IMR-90 (cell line): ENCODE measurements at regions not wholly inside any gene's neighbourhood (a gene's known extent, or its start where the extent isn't known, plus 50 kb on each side); places are given as distances from the start of the nearest gene placed in this dataset.

Experiments
- ATAC-seq: fragments of 200-7000 bp; cut with Tn5 transposase; 2 replicates; pipeline ENCODE4 v1.9.1; 2020; ENCODE audit warnings: low read depth, mild to moderate bottlenecking, moderate library complexity
- BruUV-seq: library from RNA; stranded (reverse); fragments of 400-500 nt; replicated peaks from 2 replicates; lab custom pipeline; 2021; lab: Mats Ljungman, UMichigan
- CTCF ChIA-PET: fragments of 300-600 bp; formaldehyde crosslinking; extraction: SDS; loops from one replicate; lab custom pipeline; 2021; ENCODE audit warnings: antibody characterized with exemption; lab: Yijun Ruan, JAX
- POLR2A ChIA-PET: fragments of 300-600 bp; sonication (Branson Sonifier 250); formaldehyde crosslinking; loops from one replicate; lab custom pipeline; 2022; ENCODE audit warnings: antibody characterized with exemption; ENCODE audit not compliant: unreplicated experiment; lab: Charles Lee
- DNase-seq: peaks from one replicate; pipeline ENCODE4 v3.0.0; 2013
- H2AFZ ChIP-seq: replicated peaks from 2 replicates; pipeline ENCODE3; 2013; ENCODE audit warnings: low read length, mild to moderate bottlenecking; ENCODE audit not compliant: poor library complexity
- H2AK5ac ChIP-seq: 2 replicates; pipeline ENCODE4 v1.6.1; 2013; ENCODE audit warnings: low read depth, low read length, inconsistent platforms
- H2AK9ac ChIP-seq: replicated peaks from 2 replicates; pipeline ENCODE3; 2013; ENCODE audit warnings: mild to moderate bottlenecking, low read depth, low read length, moderate library complexity; ENCODE audit not compliant: poor library complexity
- H2BK120ac ChIP-seq: 2 replicates; pipeline ENCODE4 v1.6.1; 2013; ENCODE audit warnings: low read depth, low read length, inconsistent platforms
- H2BK15ac ChIP-seq: 3 replicates; pipeline ENCODE4 v1.6.1; 2013; ENCODE audit warnings: low read depth, low read length, inconsistent platforms
- H2BK20ac ChIP-seq: 2 replicates; pipeline ENCODE4 v1.6.1; 2013; ENCODE audit warnings: low read depth, mild to moderate bottlenecking, inconsistent platforms, low read length, moderate library complexity
- H2BK5ac ChIP-seq: 2 replicates; pipeline ENCODE4 v1.6.1; 2013; ENCODE audit warnings: mild to moderate bottlenecking, low read depth, low read length, inconsistent platforms; ENCODE audit not compliant: poor library complexity, severe bottlenecking
- H3K14ac ChIP-seq: replicated peaks from 2 replicates; pipeline ENCODE4 v1.6.1; 2013; ENCODE audit warnings: low read depth, low read length, inconsistent platforms
- H3K18ac ChIP-seq: 2 replicates; pipeline ENCODE4 v1.6.1; 2013; ENCODE audit warnings: low read depth, low read length, control low read depth
- H3K23ac ChIP-seq: 2 replicates; pipeline ENCODE4 v1.6.1; 2013; ENCODE audit warnings: low read depth, low read length, inconsistent platforms
- H3K27ac ChIP-seq: 2 replicates; pipeline ENCODE4 v1.5.1; 2013; ENCODE audit warnings: mild to moderate bottlenecking, control low read depth, low read length; ENCODE audit not compliant: insufficient read depth
- H3K27me3 ChIP-seq: 2 replicates; pipeline ENCODE4 v1.6.1; 2013; ENCODE audit warnings: low read length; ENCODE audit not compliant: control insufficient read depth, insufficient read depth
- H3K36me3 ChIP-seq: 2 replicates; pipeline ENCODE4 v1.6.1; 2013; ENCODE audit warnings: low read length, mixed read lengths; ENCODE audit not compliant: control insufficient read depth, insufficient read depth
- H3K4ac ChIP-seq: 2 replicates; pipeline ENCODE4 v1.6.1; 2013; ENCODE audit warnings: low read depth, low read length, inconsistent platforms
- H3K4me1 ChIP-seq: 2 replicates; pipeline ENCODE4 v1.6.1; 2013; ENCODE audit warnings: low read length, mixed read lengths; ENCODE audit not compliant: control insufficient read depth, insufficient read depth
- H3K4me2 ChIP-seq: 2 replicates; pipeline ENCODE4 v1.6.1; 2013; ENCODE audit warnings: low read depth, mild to moderate bottlenecking, control low read depth, low read length, moderate library complexity
- H3K4me3 ChIP-seq: 2 replicates; pipeline ENCODE4 v1.5.1; 2013; ENCODE audit warnings: low read depth, mild to moderate bottlenecking, control low read depth, low read length, moderate library complexity; ENCODE audit not compliant: insufficient read depth
- H3K56ac ChIP-seq: 2 replicates; pipeline ENCODE4 v1.6.1; 2013; ENCODE audit warnings: low read length, inconsistent platforms; ENCODE audit not compliant: insufficient read depth; ENCODE audit errors: extremely low read depth
- H3K79me1 ChIP-seq, 2 experiments: 2 replicates each; pipeline ENCODE4 v1.6.1; 2013; ENCODE audit warnings: low read length in 2 of 2, inconsistent platforms in 1 of 2, low read depth in 1 of 2
- H3K9ac ChIP-seq: 2 replicates; pipeline ENCODE4 v1.6.1; 2013; ENCODE audit warnings: low read depth, low read length, control low read depth
- H3K9me1 ChIP-seq: 2 replicates; pipeline ENCODE4 v1.6.1; 2013; ENCODE audit warnings: low read length, inconsistent platforms; ENCODE audit not compliant: insufficient read depth
- H3K9me3 ChIP-seq: 2 replicates; pipeline ENCODE4 v1.6.1; 2013; ENCODE audit warnings: low read length; ENCODE audit not compliant: control insufficient read depth, insufficient read depth
- H4K20me1 ChIP-seq: 2 replicates; pipeline ENCODE4 v1.6.1; 2013; ENCODE audit warnings: low read length, inconsistent platforms; ENCODE audit not compliant: insufficient read depth
- H4K5ac ChIP-seq: 2 replicates; pipeline ENCODE4 v1.6.1; 2013; ENCODE audit warnings: mild to moderate bottlenecking, low read depth, low read length, control low read depth
- H4K8ac ChIP-seq, 2 experiments: 2 replicates each; pipeline ENCODE4 v1.6.1; 2013; ENCODE audit warnings: low read depth in 2 of 2, low read length in 2 of 2, control low read depth in 1 of 2, inconsistent platforms in 1 of 2
- H4K91ac ChIP-seq: 2 replicates; pipeline ENCODE4 v1.6.1; 2013; ENCODE audit warnings: low read depth, low read length, inconsistent platforms; ENCODE audit not compliant: insufficient read depth
- BHLHE40 ChIP-seq: fragments of 150-350 bp; IDR thresholded peaks from 2 replicates; pipeline ENCODE4 v1.6.1; 2016; ENCODE audit warnings: mild to moderate bottlenecking, low read depth, low read length
- CEBPB ChIP-seq: IDR thresholded peaks from 2 replicates; pipeline ENCODE4 v1.6.1; 2012; ENCODE audit warnings: low read depth, low read length, improper control_type of control experiment
- CHD1 ChIP-seq: IDR thresholded peaks from 2 replicates; pipeline ENCODE4 v1.6.1; 2012; ENCODE audit warnings: low read depth, low read length, improper control_type of control experiment
- CTCF ChIP-seq: conservative IDR thresholded peaks from 2 replicates; pipeline ENCODE4 v1.5.1; 2012; ENCODE audit warnings: mild to moderate bottlenecking, low read depth, low read length, improper control_type of control experiment
- ELK1 ChIP-seq: fragments of 150-350 bp; IDR thresholded peaks from 2 replicates; pipeline ENCODE4 v1.6.1; 2016; ENCODE audit warnings: low read depth, mild to moderate bottlenecking, low read length, moderate library complexity, borderline replicate concordance
- FOS ChIP-seq: fragments of 150-350 bp; IDR thresholded peaks from 2 replicates; pipeline ENCODE4 v1.6.1; 2016; ENCODE audit warnings: low read depth, low read length
- MAFK ChIP-seq: IDR thresholded peaks from 2 replicates; pipeline ENCODE4 v1.6.1; 2012; ENCODE audit warnings: low read depth, low read length, improper control_type of control experiment
- MAZ ChIP-seq: IDR thresholded peaks from 2 replicates; pipeline ENCODE4 v1.6.1; 2012; ENCODE audit warnings: low read depth, mild to moderate bottlenecking, low read length, improper control_type of control experiment, moderate library complexity, borderline replicate concordance
- MXI1 ChIP-seq: IDR thresholded peaks from 2 replicates; pipeline ENCODE4 v1.6.1; 2012; ENCODE audit warnings: low read depth, mild to moderate bottlenecking, low read length, moderate library complexity, borderline replicate concordance
- NFE2L2 ChIP-seq: fragments of 150-350 bp; IDR thresholded peaks from 2 replicates; pipeline ENCODE4 v1.6.1; 2016; ENCODE audit warnings: low read depth, mild to moderate bottlenecking, low read length
- POLR2A ChIP-seq: IDR thresholded peaks from 2 replicates; pipeline ENCODE4 v1.6.1; 2012; ENCODE audit warnings: mild to moderate bottlenecking, low read depth, low read length
- RAD21 ChIP-seq: IDR thresholded peaks from 2 replicates; pipeline ENCODE4 v1.6.1; 2012; ENCODE audit warnings: low read length, improper control_type of control experiment
- RCOR1 ChIP-seq: IDR thresholded peaks from 2 replicates; pipeline ENCODE4 v1.6.1; 2012; ENCODE audit warnings: mild to moderate bottlenecking, low read length, improper control_type of control experiment; ENCODE audit not compliant: insufficient replicate concordance
- RFX5 ChIP-seq: IDR thresholded peaks from 2 replicates; pipeline ENCODE4 v1.8.0; 2012; ENCODE audit warnings: low read depth, mild to moderate bottlenecking, low read length, moderate library complexity
- SMC3 ChIP-seq: fragments of 150-350 bp; IDR thresholded peaks from 2 replicates; pipeline ENCODE4 v1.6.1; 2016; ENCODE audit warnings: low read depth, mild to moderate bottlenecking, antibody characterized with exemption, low read length, moderate library complexity
- USF2 ChIP-seq: fragments of 150-350 bp; IDR thresholded peaks from 2 replicates; pipeline ENCODE4 v1.6.1; 2017; ENCODE audit warnings: mild to moderate bottlenecking, antibody characterized with exemption, low read length, low read depth
- whole genome bisulfite sequencing, 2 experiments: methylation state at CpG; one replicate each; pipeline versions ENCODE4 v1.1.5 to v1.1.7; 2013; ENCODE audit warnings: missing lambda C conversion rate in 2 of 2; ENCODE audit not compliant: insufficient read length in 1 of 2; ENCODE audit errors: extremely low coverage in 2 of 2; 5-methylcytosine and 5-hydroxymethylcytosine counted together
- dilution Hi-C: fragments of 300-500 bp; cut with HindIII; formaldehyde crosslinking; loops from one replicate; pipeline ENCODE4 v1.14.3; 2018; ENCODE audit warnings: low sequenced_read_pairs; ENCODE audit not compliant: unreplicated experiment
- in situ Hi-C: fragments of 300-500 bp; cut with MboI; formaldehyde crosslinking; loops from 3 replicates; pipeline ENCODE4 v1.14.3; 2019; ENCODE audit warnings: low sequenced_read_pairs, inconsistent platforms, mixed read lengths
- intact Hi-C: fragments of 100-400 bp; cut with micrococcal nuclease; formaldehyde crosslinking; loops from 2 replicates; pipeline ENCODE4 v1.10.0; 2022

- dilution Hi-C loops = no loop called here
- ChIA-PET CTCF (no interaction called here), POLR2A (no interaction called here)
- no peak for DNase-seq
- Histone ChIP-seq H3K79me1 (no peaks in the 10 kb centered on the region), H3K4me1 (no peaks in the 10 kb centered on the region), H2AFZ (no peak overlapping the region), H3K36me3 (no peaks in the 10 kb centered on the region), H3K4me2 (no peak overlapping the region), H4K8ac (no peak overlapping the region), H3K23ac (no peak overlapping the region), H3K27ac (no peak overlapping the region), H3K9me3 (peaks cover 10% of the 10 kb centered on the region), H2AK5ac (no peak overlapping the region), H3K4ac (no peak overlapping the region), H3K4me3 (no peak overlapping the region), H2BK15ac (no peak overlapping the region), H3K14ac (no peak overlapping the region), H3K18ac (no peak overlapping the region), H3K27me3 (no peaks in the 10 kb centered on the region), H2BK20ac (no peak overlapping the region), H4K20me1 (no peaks in the 10 kb centered on the region), H4K5ac (no peak overlapping the region), H3K9ac (no peak overlapping the region), H2BK120ac (no peak overlapping the region), H3K56ac (no peak overlapping the region), H4K91ac (no peak overlapping the region), H2BK5ac (no peak overlapping the region), H3K9me1 (no peaks in the 10 kb centered on the region), H2AK9ac (no peak overlapping the region)
- no TSS peak for BruUV-seq
- WGBS, 2 experiments = no CpG with 5 or more reads among the region's 4 CpGs
- TF ChIP-seq MAFK (no peak), RAD21 (no peak), MAZ (no peak), BHLHE40 (no peak), MXI1 (no peak), ELK1 (no peak), RFX5 (no peak), USF2 (no peak), CHD1 (no peak), POLR2A (no peak), CEBPB (no peak), RCOR1 (no peak), CTCF (no peak), NFE2L2 (no peak), SMC3 (no peak), FOS (no peak)
- in situ Hi-C loops = no loop called here
- intact Hi-C loops = no loop called here
- no peak for ATAC-seq
Observed at GRCh38 chr20:12575352-12576095, 433.2 kb upstream of the SPTLC3 start.
